Esophagus muscularis mucosa (tissue), 4 donors: ENCODE measurements at regions not wholly inside any gene's neighbourhood (a gene's known extent, or its start where the extent isn't known, plus 50 kb on each side); places are given as distances from the start of the nearest gene placed in this dataset.

Source experiments
- DNase-seq: peaks from one replicate; pipeline ENCODE4 v3.0.0-alpha.2; 2017; ENCODE audit errors: extremely low spot score
- H3K27ac ChIP-seq, 4 donors: fragments of 200-600 bp; sonication (generic); replicated peaks in 1 of 4; 1 replicate in 3 of 4; 2 replicates in 1 of 4; pipeline ENCODE4 v1.5.1; 2016 to 2019; ENCODE audit warnings: mild to moderate bottlenecking in 1 of 4
- H3K27me3 ChIP-seq, 4 donors: fragments of 200-600 bp; sonication (generic); one replicate each; pipeline versions ENCODE4 v1.5.1 to v1.6.0; 2016 to 2019
- H3K36me3 ChIP-seq, 4 donors: fragments of 200-600 bp; sonication (generic); one replicate each; pipeline ENCODE4 v1.5.1; 2016 to 2019
- H3K4me1 ChIP-seq, 4 donors: fragments of 200-600 bp; sonication (generic); one replicate each; pipeline ENCODE4 v1.5.1; 2016 to 2019
- H3K4me3 ChIP-seq, 4 donors: fragments of 200-600 bp; sonication (generic); 1 replicate in 2 of 4; 2 replicates in 2 of 4; pipeline ENCODE4 v1.5.1; 2016 to 2019; ENCODE audit warnings: mild to moderate bottlenecking in 4 of 4, moderate library complexity in 1 of 4
- H3K9me3 ChIP-seq, 4 donors: fragments of 200-600 bp; sonication (generic); 1 replicate in 3 of 4; 2 replicates in 1 of 4; pipeline ENCODE4 v1.5.1; 2016 to 2019
- EP300 ChIP-seq: sonication (generic); formaldehyde crosslinking; IDR thresholded peaks from one replicate; pipeline ENCODE4 v1.6.1; 2017; ENCODE audit warnings: antibody characterized with exemption
- POLR2A ChIP-seq: fragments of 450-650 bp; IDR thresholded peaks from one replicate; pipeline ENCODE4 v1.6.1; 2017; ENCODE audit warnings: antibody characterized with exemption, moderate library complexity, mild to moderate bottlenecking, low read depth
- POLR2AphosphoS5 ChIP-seq, 2 donors: sonication (generic); formaldehyde crosslinking; IDR thresholded peaks; one replicate each; pipeline ENCODE4 v1.6.1; 2017; ENCODE audit warnings: antibody characterized with exemption in 2 of 2
- WGBS: methylation state at CpG from one replicate; pipeline ENCODE4 v1.1.5; 2018; 5-methylcytosine and 5-hydroxymethylcytosine counted together
- intact Hi-C: fragments of 100-400 bp; cut with DNase I; formaldehyde crosslinking; loops from one replicate; pipeline ENCODE4 v1.15.1; 2023
- TF ChIP-seq, protein P1 (sequence below), 3 experiments: fragments of 200-600 bp in 2 of 3; fragments of 450-650 bp in 1 of 3; sonication (generic) in 2 of 3; IDR thresholded peaks; one replicate each; pipeline ENCODE4 v1.5.1; 2017 to 2019; ENCODE audit warnings: antibody characterized with exemption in 3 of 3, mild to moderate bottlenecking in 2 of 3, moderate library complexity in 1 of 3

DNA sequence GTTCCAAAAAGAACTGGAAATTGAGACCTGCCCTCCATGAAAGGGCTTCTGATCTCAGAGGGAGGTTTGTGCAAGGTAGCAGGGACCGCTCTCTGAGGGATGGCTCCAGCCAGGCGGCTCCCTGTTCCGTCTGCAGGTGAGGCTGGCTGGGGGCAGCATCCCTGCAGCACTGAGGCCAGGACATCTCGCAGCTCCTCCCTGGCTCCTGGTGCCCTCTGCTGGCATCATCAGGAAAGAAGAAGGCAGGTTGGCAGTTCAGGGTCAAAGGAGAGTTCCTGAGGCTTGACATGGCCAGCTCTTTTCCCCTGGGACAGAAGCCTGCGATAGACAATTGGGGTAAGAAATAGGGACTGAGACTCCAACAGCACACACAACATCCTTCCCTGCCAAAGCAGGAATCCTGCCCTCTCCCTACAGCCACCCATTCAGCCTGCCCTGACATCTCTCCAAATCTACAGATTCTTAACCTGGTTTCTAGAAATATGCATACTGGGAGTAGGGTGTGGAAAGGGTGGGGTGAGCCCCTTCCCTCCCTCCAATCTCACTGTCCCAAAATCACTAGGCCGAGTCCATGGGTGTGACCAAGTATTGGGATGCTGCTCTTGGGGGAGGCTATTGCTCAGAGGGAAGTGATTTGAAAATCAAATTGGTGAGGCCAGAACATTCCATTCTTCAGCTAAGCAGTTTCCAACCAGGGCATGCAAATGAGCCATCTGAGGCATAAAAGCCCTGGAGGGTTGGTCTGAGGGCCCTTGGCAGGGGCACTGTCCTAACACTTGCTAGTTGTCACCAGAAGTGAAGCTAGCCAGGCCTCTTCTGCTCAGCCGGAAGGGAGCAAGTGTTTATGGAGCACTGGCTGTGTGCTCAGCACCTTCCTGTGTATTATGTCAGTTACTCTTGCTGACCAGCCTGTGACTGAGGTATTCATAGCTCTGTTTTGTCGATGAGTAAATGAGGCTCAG lies 185.4 kb downstream of the TFCP2L1 start:
- peaks cover 6 to 12% (median 8%) of the 10 kb centered on the region in 4 donors for H3K4me1 ChIP-seq

DNA sequence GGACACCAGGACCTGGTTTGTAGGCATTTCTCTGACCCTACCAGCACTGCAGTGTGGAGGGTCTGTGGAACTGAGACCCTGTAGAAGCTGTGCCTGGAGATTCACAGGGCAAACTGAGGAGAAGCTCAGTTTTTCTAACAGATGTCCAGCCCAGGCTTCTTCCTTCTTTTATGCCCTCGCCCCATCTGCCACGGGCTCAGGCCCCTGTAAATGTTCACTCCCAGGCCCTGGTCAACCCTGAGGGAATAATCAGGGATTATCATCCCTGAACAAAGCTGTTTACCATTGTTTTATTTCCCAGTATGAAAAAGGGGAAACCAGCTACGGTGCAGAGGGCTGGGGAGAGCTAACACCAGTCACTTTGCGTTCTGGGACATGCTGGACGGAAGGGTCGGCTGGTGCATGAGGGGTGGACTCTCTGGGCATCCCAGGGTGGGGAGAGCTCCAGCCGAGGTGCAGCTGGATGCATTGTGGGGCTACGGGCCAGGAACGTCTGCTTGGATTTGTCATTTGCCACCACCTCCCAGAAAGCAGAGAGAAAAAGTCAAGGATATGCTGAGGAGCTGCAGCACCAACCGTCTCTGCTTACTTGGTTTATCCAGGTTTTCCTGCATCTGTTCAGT lies 183.8 kb downstream of the TFCP2L1 start:
- 83% methylated on average over 10 of the region's 10 CpGs for WGBS
- intact Hi-C loops = no loop called here

More for the DNA sequence above, 185.4 kb downstream of the TFCP2L1 start:
- Histone ChIP-seq H3K9me3 (no peaks in the 10 kb centered on the region), H3K27ac (no peak overlapping the region), H3K36me3 (no peaks in the 10 kb centered on the region), H3K4me3 (no peak overlapping the region), H3K27me3 (peaks cover 0 to 28% (median 0%) of the 10 kb centered on the region in 4 donors)
- intact Hi-C loops = loop anchor here (10.0 kb wide), 1 partner anchor 255 kb away; no protein-coding TSS in a partner anchor
- TF ChIP-seq, protein P1, sequence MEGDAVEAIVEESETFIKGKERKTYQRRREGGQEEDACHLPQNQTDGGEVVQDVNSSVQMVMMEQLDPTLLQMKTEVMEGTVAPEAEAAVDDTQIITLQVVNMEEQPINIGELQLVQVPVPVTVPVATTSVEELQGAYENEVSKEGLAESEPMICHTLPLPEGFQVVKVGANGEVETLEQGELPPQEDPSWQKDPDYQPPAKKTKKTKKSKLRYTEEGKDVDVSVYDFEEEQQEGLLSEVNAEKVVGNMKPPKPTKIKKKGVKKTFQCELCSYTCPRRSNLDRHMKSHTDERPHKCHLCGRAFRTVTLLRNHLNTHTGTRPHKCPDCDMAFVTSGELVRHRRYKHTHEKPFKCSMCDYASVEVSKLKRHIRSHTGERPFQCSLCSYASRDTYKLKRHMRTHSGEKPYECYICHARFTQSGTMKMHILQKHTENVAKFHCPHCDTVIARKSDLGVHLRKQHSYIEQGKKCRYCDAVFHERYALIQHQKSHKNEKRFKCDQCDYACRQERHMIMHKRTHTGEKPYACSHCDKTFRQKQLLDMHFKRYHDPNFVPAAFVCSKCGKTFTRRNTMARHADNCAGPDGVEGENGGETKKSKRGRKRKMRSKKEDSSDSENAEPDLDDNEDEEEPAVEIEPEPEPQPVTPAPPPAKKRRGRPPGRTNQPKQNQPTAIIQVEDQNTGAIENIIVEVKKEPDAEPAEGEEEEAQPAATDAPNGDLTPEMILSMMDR (IDR thresholded peaks at IDR 0.05) = peak in 1 of 3 experiments; percentile 19
- TF ChIP-seq POLR2A (no peak), POLR2AphosphoS5 (IDR thresholded peaks at IDR 0.05) (peak in 1 of 2 donors; percentile 15)
- 57% methylated on average over 7 of the region's 8 CpGs for WGBS
- DNase-seq = no peak

DNA sequence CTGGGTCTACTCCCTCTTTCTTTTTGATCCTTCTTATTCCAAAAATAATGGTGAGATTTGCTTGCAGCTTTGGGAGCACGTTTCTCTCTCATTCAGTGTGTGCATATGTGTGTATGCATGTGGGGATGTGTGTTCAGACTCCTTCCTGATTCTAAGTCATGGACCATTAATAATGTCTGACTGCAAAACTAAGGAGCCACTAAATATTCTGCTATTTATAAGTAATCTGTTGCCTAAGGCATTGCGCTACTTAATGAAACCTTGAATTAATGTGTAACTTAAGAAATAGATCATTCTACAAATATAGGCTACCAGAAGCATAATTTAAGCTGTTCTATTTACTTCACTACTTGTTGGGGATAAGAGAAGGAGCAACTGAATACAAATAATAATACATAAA lies 182.1 kb downstream of the TFCP2L1 start:
- intact Hi-C loops = no loop called here
- Histone ChIP-seq H3K27ac (no peak overlapping the region), H3K36me3 (no peaks in the 10 kb centered on the region), H3K4me1 (peaks cover 6 to 12% (median 8%) of the 10 kb centered on the region in 4 donors), H3K27me3 (peaks cover 0 to 14% (median 0%) of the 10 kb centered on the region in 4 donors), H3K4me3 (no peak overlapping the region), H3K9me3 (no peaks in the 10 kb centered on the region)
- TF ChIP-seq EP300 = no peak
- WGBS = 75% methylated on average over 2 of the region's 2 CpGs
- no peak for DNase-seq

More for the DNA sequence above, 183.8 kb downstream of the TFCP2L1 start:
- H3K27me3 ChIP-seq = peaks cover 0 to 25% (median 0%) of the 10 kb centered on the region in 4 donors
- peaks cover 6 to 12% (median 8%) of the 10 kb centered on the region in 4 donors for H3K4me1 ChIP-seq
- H3K36me3 ChIP-seq = no peaks in the 10 kb centered on the region
- DNase-seq = no peak
- H3K27ac ChIP-seq = no peak overlapping the region
- TF ChIP-seq EP300 (no peak), POLR2A (no peak), POLR2AphosphoS5 (IDR thresholded peaks at IDR 0.05) (no peak)
- TF ChIP-seq, protein P1 (IDR thresholded peaks at IDR 0.05) = no peak
- H3K4me3 ChIP-seq = no peak overlapping the region
- no peaks in the 10 kb centered on the region for H3K9me3 ChIP-seq

DNA sequence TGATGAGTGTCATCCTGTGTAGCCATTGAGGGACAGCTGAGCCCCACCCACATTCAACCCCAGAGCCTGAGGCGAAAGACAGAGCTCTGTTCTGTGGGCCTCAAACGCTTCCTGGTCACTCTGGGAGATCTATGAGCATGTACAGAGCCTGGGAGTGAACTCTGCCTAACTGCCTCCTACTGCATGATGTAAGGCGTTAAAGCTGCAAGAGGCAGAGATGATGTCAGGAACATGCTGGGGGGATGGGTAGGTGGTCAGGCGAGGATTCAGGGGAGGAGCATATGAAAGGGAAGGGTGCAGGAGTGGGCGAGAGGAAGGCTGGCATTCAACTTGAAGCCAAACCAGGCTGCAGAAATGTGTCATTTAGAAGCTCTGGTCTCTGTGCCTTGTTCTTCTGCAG lies 181.0 kb downstream of the TFCP2L1 start:
- Histone ChIP-seq H3K27ac (no peak overlapping the region), H3K4me3 (no peak overlapping the region), H3K36me3 (no peaks in the 10 kb centered on the region), H3K27me3 (peaks cover 0 to 14% (median 0%) of the 10 kb centered on the region in 4 donors), H3K9me3 (no peaks in the 10 kb centered on the region), H3K4me1 (peaks cover 6 to 12% (median 8%) of the 10 kb centered on the region in 4 donors)
- intact Hi-C loops = no loop called here
- TF ChIP-seq, protein P1 (IDR thresholded peaks at IDR 0.05) = no peak
- TF ChIP-seq POLR2AphosphoS5 (IDR thresholded peaks at IDR 0.05) (no peak), POLR2A (no peak), EP300 (no peak)
- 66% methylated on average over 4 of the region's 5 CpGs for WGBS
- no peak for DNase-seq

DNA sequence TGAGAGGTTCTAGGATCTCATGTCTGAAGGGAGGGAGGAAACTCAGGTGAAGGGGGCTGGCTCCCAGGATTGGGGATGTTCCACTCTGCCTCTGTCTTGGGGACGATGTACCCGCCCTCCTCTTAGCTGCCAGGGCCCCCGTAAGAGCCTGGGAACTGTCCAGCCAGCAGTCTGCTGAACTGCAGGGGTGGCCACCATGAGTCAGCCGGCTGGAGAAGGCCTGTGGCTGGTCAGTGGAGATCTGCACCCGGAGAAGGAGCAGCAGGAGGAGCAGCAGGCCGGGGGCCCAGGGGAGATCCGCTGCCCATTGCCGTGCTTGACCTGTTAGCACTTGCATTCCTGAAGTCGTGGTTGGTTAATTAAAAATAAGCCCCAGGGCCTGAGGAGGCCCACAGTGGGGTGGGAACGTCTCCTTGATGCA lies 180.3 kb downstream of the TFCP2L1 start:
- Histone ChIP-seq H3K36me3 (no peaks in the 10 kb centered on the region), H3K4me1 (peaks cover under 1 to 7% (median 7%) of the 10 kb centered on the region in 4 donors), H3K27ac (no peak overlapping the region), H3K9me3 (no peaks in the 10 kb centered on the region), H3K27me3 (peaks cover 0 to 14% (median 0%) of the 10 kb centered on the region in 4 donors), H3K4me3 (no peak overlapping the region)
- 75% methylated on average over 7 of the region's 10 CpGs for WGBS
- intact Hi-C loops = no loop called here
- DNase-seq = no peak
- TF ChIP-seq EP300 = no peak
- no peak for TF ChIP-seq POLR2A
- TF ChIP-seq, protein P1 (IDR thresholded peaks at IDR 0.05) = no peak
- TF ChIP-seq POLR2AphosphoS5 (IDR thresholded peaks at IDR 0.05) = no peak
